ENCODE measurements at regions not wholly inside any gene's neighbourhood (a gene's known extent, or its start where the extent isn't known, plus 50 kb on each side); places are given as distances from the start of the nearest gene placed in this dataset.

DNA sequence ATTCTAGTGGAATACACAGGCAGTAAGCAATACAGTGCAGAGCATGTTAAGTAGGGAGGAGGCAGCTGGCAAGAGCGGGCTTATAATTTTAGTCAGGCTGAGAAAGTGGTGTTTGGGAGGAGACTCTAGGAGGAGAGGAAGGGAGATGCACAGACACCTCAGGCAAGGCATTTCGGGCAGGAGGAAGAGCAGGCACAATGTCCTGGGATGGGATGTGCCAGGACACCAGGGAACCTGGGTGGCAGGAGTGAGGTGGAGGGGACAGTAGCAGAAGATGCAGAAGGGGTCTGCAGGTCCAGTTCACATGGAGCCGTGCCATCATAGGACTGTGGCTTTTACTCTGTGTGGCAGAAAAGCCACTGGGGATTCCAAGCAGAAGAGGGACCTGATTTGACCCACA, 143.7 kb upstream of the FSTL4 start:
- no peaks in the 10 kb centered on the region for H4K20me1 ChIP-seq (replicated peaks in 1 of 2; ENCODE audit: control insufficient read depth in 1 of 2, insufficient read depth in 2 of 2, low read length in 2 of 2)
- FAIRE-seq (no peak), DNase-seq (ENCODE audit: low read depth in 1 of 2, low spot score in 2 of 2) (no peak)
- H4K8ac ChIP-seq (ENCODE audit: extremely low read depth, insufficient read depth, low read length) = no peak overlapping the region
- no peak overlapping the region for H2BK15ac ChIP-seq (ENCODE audit: low read length)
- H3K4me3 ChIP-seq (ENCODE audit: extremely low read depth in 1 of 4, insufficient read depth in 2 of 4, low read depth in 3 of 4, low read length in 4 of 4) = no peak overlapping the region
- H3K9me3 ChIP-seq (ENCODE audit: insufficient read depth in 2 of 2, low read depth in 1 of 2, low read length in 1 of 2) = no peaks in the 10 kb centered on the region
- H4K91ac ChIP-seq (replicated peaks; ENCODE audit: insufficient read length, low read length) = no peak overlapping the region
- CTCF ChIA-PET (ENCODE audit: partially characterized antibody) = interaction anchor here (0.9 to 7.7 kb wide), 16 partner anchors 9 to 282 kb away, joined by 3 to 63 read pairs (median 10); no protein-coding TSS in a partner anchor
- H3K4me2 ChIP-seq (ENCODE audit: insufficient read depth in 1 of 2, low read depth in 2 of 2, low read length in 2 of 2) = no peak overlapping the region
- no peaks in the 10 kb centered on the region for H3K79me1 ChIP-seq (ENCODE audit: low read depth, low read length)
- H3K27ac ChIP-seq (ENCODE audit: low read depth, low read length) = no peak overlapping the region
- H3K4me1 ChIP-seq (replicated peaks in 1 of 4; ENCODE audit: control insufficient read depth in 3 of 4, insufficient read depth in 4 of 4, low read length in 3 of 4) = no peaks in the 10 kb centered on the region
- H3K23ac ChIP-seq (ENCODE audit: insufficient read length) = no peak overlapping the region
- H3K14ac ChIP-seq (ENCODE audit: insufficient read length) = no peak overlapping the region
- H3K36me3 ChIP-seq (ENCODE audit: control insufficient read depth in 2 of 4, insufficient read depth in 4 of 4, low read length in 3 of 4) = no peaks in the 10 kb centered on the region
- peaks cover 0 to 6% (median 0%) of the 10 kb centered on the region in 4 experiments; a peak in 3 of 7 replicates for H3K27me3 ChIP-seq (replicated peaks in 1 of 4; ENCODE audit: control insufficient read depth in 3 of 4, extremely low read depth in 1 of 4, insufficient read depth in 3 of 4, low read length in 3 of 4)
- H2BK20ac ChIP-seq (ENCODE audit: low read length) = no peak overlapping the region
- no peak overlapping the region for H2BK120ac ChIP-seq (replicated peaks; ENCODE audit: low read depth, low read length)
- H2BK5ac ChIP-seq (ENCODE audit: low read depth, low read length) = no peak overlapping the region
- H3K56ac ChIP-seq (replicated peaks; ENCODE audit: insufficient read length, low read depth, low read length) = no peak overlapping the region
- H3K18ac ChIP-seq (ENCODE audit: extremely low read depth, low read length) = no peak overlapping the region
- H3K4ac ChIP-seq (replicated peaks; ENCODE audit: insufficient read length, low read depth, low read length) = no peak overlapping the region
- no peak overlapping the region for H4K5ac ChIP-seq (ENCODE audit: insufficient read length, low read depth, low read length)
- 84% methylated on average over 3 of the region's 3 CpGs; no CpG with 5 or more reads in 1 of the 2 experiments for WGBS, 2 experiments (ENCODE audit: extremely low coverage in 1 of 2, insufficient coverage in 1 of 2, insufficient read length in 1 of 2, insufficient replicate concordance in 2 of 2, low coverage in 1 of 2, low lambda C conversion rate in 2 of 2, missing lambda C conversion rate in 1 of 2)
- H3K9ac ChIP-seq (replicated peaks in 1 of 4; ENCODE audit: extremely low read depth in 1 of 4, low read depth in 3 of 4, low read length in 3 of 4) = no peak overlapping the region
- no peak overlapping the region for H2BK12ac ChIP-seq (ENCODE audit: low read depth, low read length)
- no peak overlapping the region for H2AFZ ChIP-seq (ENCODE audit: low read length)
- no peak overlapping the region for H2AK5ac ChIP-seq (ENCODE audit: low read depth, low read length)
- H3K79me2 ChIP-seq (ENCODE audit: control insufficient read depth in 1 of 2, insufficient read depth in 2 of 2, low read length in 2 of 2) = no peaks in the 10 kb centered on the region
- H3K23me2 ChIP-seq (ENCODE audit: low read depth, low read length) = no peaks in the 10 kb centered on the region
- POLR2A ChIA-PET (ENCODE audit: partially characterized antibody) = no interaction called here
- no peak for TF ChIP-seq CHD7 (IDR thresholded peaks at IDR 0.05; ENCODE audit: insufficient replicate concordance, low read length)
